Testis (tissue), 2 donors: ENCODE measurements at regions not wholly inside any gene's neighbourhood (a gene's known extent, or its start where the extent isn't known, plus 50 kb on each side); places are given as distances from the start of the nearest gene placed in this dataset.

Experiments
- DNase-seq: peaks from one replicate; pipeline ENCODE4 v3.0.0-alpha.2; 2019
- H3K27ac ChIP-seq, 2 donors: fragments of 200-600 bp; sonication (generic); one replicate each; pipeline ENCODE4 v1.5.1; 2019
- H3K27me3 ChIP-seq: fragments of 200-600 bp; sonication (generic); one replicate; pipeline ENCODE4 v1.5.1; 2019
- H3K36me3 ChIP-seq: fragments of 200-600 bp; sonication (generic); one replicate; pipeline ENCODE4 v1.5.1; 2017; ENCODE audit warnings: low read depth; ENCODE audit errors: missing control alignments
- H3K4me1 ChIP-seq: fragments of 200-600 bp; sonication (generic); one replicate; pipeline ENCODE4 v1.5.1; 2019
- H3K4me3 ChIP-seq, 2 donors: fragments of 200-600 bp; sonication (generic); one replicate each; pipeline ENCODE4 v1.5.1; 2017 to 2019
- H3K9me3 ChIP-seq: fragments of 200-600 bp; sonication (generic); one replicate; pipeline ENCODE4 v1.5.1; 2017
- CTCF ChIP-seq, 3 experiments: fragments of 450-650 bp in 2 of 3; fragments of 200-600 bp in 1 of 3; sonication (generic) in 1 of 3; IDR thresholded peaks; one replicate each; pipeline ENCODE4 v1.5.1; 2016 to 2019; ENCODE audit warnings: antibody characterized with exemption in 3 of 3, mild to moderate bottlenecking in 2 of 3, moderate library complexity in 1 of 3
- POLR2A ChIP-seq: fragments of 450-650 bp; IDR thresholded peaks from one replicate; pipeline ENCODE4 v1.6.1; 2017; ENCODE audit warnings: antibody characterized with exemption, mild to moderate bottlenecking, moderate library complexity
- WGBS, 2 donors: methylation state at CpG; one replicate each; pipeline ENCODE4 v1.1.5; 2018; 5-methylcytosine and 5-hydroxymethylcytosine counted together
- intact Hi-C: fragments of 100-400 bp; cut with DNase I; formaldehyde crosslinking; loops from one replicate; pipeline ENCODE4 v1.15.1; 2023; ENCODE audit warnings: low total_unique reads

GRCh38 chr7:153447011-153447410 lies 605.2 kb upstream of the DPP6 start:
- no peaks in the 10 kb centered on the region for H3K9me3 ChIP-seq
- WGBS, 2 donors = 53 to 64% methylated on average over 5 of the region's 5 CpGs

GRCh38 chr7:153452661-153453060 lies 599.5 kb upstream of the DPP6 start:
- 84 to 97% methylated on average over 3 of the region's 3 CpGs for WGBS, 2 donors
- intact Hi-C loops = no loop called here
- Histone ChIP-seq H3K27me3 (no peaks in the 10 kb centered on the region), H3K4me1 (no peaks in the 10 kb centered on the region), H3K36me3 (no peaks in the 10 kb centered on the region), H3K27ac (no peak overlapping the region), H3K9me3 (no peaks in the 10 kb centered on the region), H3K4me3 (no peak overlapping the region)
- TF ChIP-seq POLR2A = no peak
- no peak for TF ChIP-seq CTCF (IDR thresholded peaks at IDR 0.05)
- no peak for DNase-seq

More at GRCh38 chr7:153447011-153447410, 605.2 kb upstream of the DPP6 start:
- Histone ChIP-seq H3K4me1 (no peaks in the 10 kb centered on the region), H3K36me3 (no peaks in the 10 kb centered on the region), H3K4me3 (no peak overlapping the region), H3K27me3 (no peaks in the 10 kb centered on the region), H3K27ac (no peak overlapping the region)
- no peak for DNase-seq
- intact Hi-C loops = no loop called here
- TF ChIP-seq CTCF (IDR thresholded peaks at IDR 0.05) = no peak
- no peak for TF ChIP-seq POLR2A

GRCh38 chr7:153454306-153454705 lies 597.9 kb upstream of the DPP6 start:
- WGBS, 2 donors = 80 to 81% methylated on average over 9 of the region's 9 CpGs
- no peak for DNase-seq
- Histone ChIP-seq H3K27ac (no peak overlapping the region), H3K4me1 (no peaks in the 10 kb centered on the region), H3K9me3 (no peaks in the 10 kb centered on the region), H3K36me3 (no peaks in the 10 kb centered on the region), H3K4me3 (no peak overlapping the region), H3K27me3 (no peaks in the 10 kb centered on the region)
- TF ChIP-seq CTCF (IDR thresholded peaks at IDR 0.05) (no peak), POLR2A (no peak)
- intact Hi-C loops = no loop called here

- no peaks in the 10 kb centered on the region for H3K9me3 ChIP-seq
- no peak for TF ChIP-seq POLR2A
- no peak for TF ChIP-seq CTCF (IDR thresholded peaks at IDR 0.05)
- no peak overlapping the region for H3K4me3 ChIP-seq
- no peaks in the 10 kb centered on the region for H3K36me3 ChIP-seq
- intact Hi-C loops = no loop called here
- H3K4me1 ChIP-seq = no peaks in the 10 kb centered on the region
- WGBS, 2 donors = 61 to 63% methylated on average over 7 of the region's 7 CpGs
- H3K27ac ChIP-seq = no peak overlapping the region
- H3K27me3 ChIP-seq = no peaks in the 10 kb centered on the region
- no peak for DNase-seq
These were observed 594.5 kb upstream of the DPP6 start for GRCh38 chr7:153457746-153458145.

- Histone ChIP-seq H3K27ac (no peak overlapping the region), H3K36me3 (no peaks in the 10 kb centered on the region), H3K27me3 (no peaks in the 10 kb centered on the region), H3K9me3 (no peaks in the 10 kb centered on the region), H3K4me1 (peaks cover 6% of the 10 kb centered on the region), H3K4me3 (no peak overlapping the region)
- DNase-seq = peak; percentile 17
- TF ChIP-seq CTCF (IDR thresholded peaks at IDR 0.05) (no peak), POLR2A (no peak)
- intact Hi-C loops = no loop called here
- WGBS, 2 donors = 53 to 54% methylated on average over 9 of the region's 9 CpGs
These were observed 582.1 kb upstream of the DPP6 start for GRCh38 chr7:153470004-153470671.
